ENCODE measurements at regions not wholly inside any gene's neighbourhood (a gene's known extent, or its start where the extent isn't known, plus 50 kb on each side); places are given as distances from the start of the nearest gene placed in this dataset.

GRCh38 chr3:124131158-124131557 is 139.2 kb upstream of the ROPN1 start:
- no peaks in the 10 kb centered on the region for H3K4me1 ChIP-seq (ENCODE audit: low read depth, poor library complexity, severe bottlenecking)
- no peaks in the 10 kb centered on the region for H4K20me1 ChIP-seq (ENCODE audit: insufficient read depth)
- no peak overlapping the region for H3K9ac ChIP-seq
- no peaks in the 10 kb centered on the region for H3K79me2 ChIP-seq (ENCODE audit: insufficient read depth, low read depth)
- H3K4me2 ChIP-seq: no peak overlapping the region
- TF ChIP-seq CTCF (conservative IDR thresholded peaks at IDR 0.05; ENCODE audit: low read depth, low read length): no peak
- no peaks in the 10 kb centered on the region for H3K36me3 ChIP-seq (ENCODE audit: insufficient read depth)
- no peak overlapping the region for H3K4me3 ChIP-seq (IDR thresholded peaks at IDR 0.05; ENCODE audit: insufficient read depth, low read depth, low read length)
- no peaks in the 10 kb centered on the region for H3K27me3 ChIP-seq (ENCODE audit: insufficient read depth, low read depth)
- H2AFZ ChIP-seq (ENCODE audit: low read depth): no peak overlapping the region
- no peak overlapping the region for H3K27ac ChIP-seq

- Histone ChIP-seq H3K79me2 (ENCODE audit: insufficient read depth, low read depth) (no peaks in the 10 kb centered on the region), H2AFZ (ENCODE audit: low read depth) (no peak overlapping the region), H3K9ac (no peak overlapping the region), H4K20me1 (ENCODE audit: insufficient read depth) (no peaks in the 10 kb centered on the region), H3K4me3 (IDR thresholded peaks at IDR 0.05; ENCODE audit: insufficient read depth, low read depth, low read length) (no peak overlapping the region), H3K36me3 (ENCODE audit: insufficient read depth) (no peaks in the 10 kb centered on the region), H3K27me3 (ENCODE audit: insufficient read depth, low read depth) (no peaks in the 10 kb centered on the region), H3K27ac (no peak overlapping the region), H3K4me2 (no peak overlapping the region), H3K4me1 (ENCODE audit: low read depth, poor library complexity, severe bottlenecking) (no peaks in the 10 kb centered on the region)
- TF ChIP-seq CTCF (conservative IDR thresholded peaks at IDR 0.05; ENCODE audit: low read depth, low read length): no peak
Measured at GRCh38 chr3:124131580-124131979, 139.7 kb upstream of the ROPN1 start.

- Histone ChIP-seq H3K36me3 (ENCODE audit: insufficient read depth) (no peaks in the 10 kb centered on the region), H3K27me3 (ENCODE audit: insufficient read depth, low read depth) (no peaks in the 10 kb centered on the region), H3K27ac (no peak overlapping the region), H3K4me1 (ENCODE audit: low read depth, poor library complexity, severe bottlenecking) (no peaks in the 10 kb centered on the region), H4K20me1 (ENCODE audit: insufficient read depth) (no peaks in the 10 kb centered on the region), H3K79me2 (ENCODE audit: insufficient read depth, low read depth) (no peaks in the 10 kb centered on the region), H3K4me3 (IDR thresholded peaks at IDR 0.05; ENCODE audit: insufficient read depth, low read depth, low read length) (no peak overlapping the region), H3K4me2 (no peak overlapping the region), H3K9ac (no peak overlapping the region), H2AFZ (ENCODE audit: low read depth) (no peak overlapping the region)
- TF ChIP-seq CTCF (conservative IDR thresholded peaks at IDR 0.05; ENCODE audit: low read depth, low read length): no peak
Measured at GRCh38 chr3:124132813-124133212, 140.9 kb upstream of the ROPN1 start.

GRCh38 chr3:124133366-124133940 is 141.5 kb upstream of the ROPN1 start:
- no peaks in the 10 kb centered on the region for H3K27me3 ChIP-seq (ENCODE audit: insufficient read depth, low read depth)
- H3K4me1 ChIP-seq (ENCODE audit: low read depth, poor library complexity, severe bottlenecking): no peaks in the 10 kb centered on the region
- H2AFZ ChIP-seq (ENCODE audit: low read depth): no peak overlapping the region
- H3K27ac ChIP-seq: no peak overlapping the region
- H3K9ac ChIP-seq: no peak overlapping the region
- TF ChIP-seq CTCF (conservative IDR thresholded peaks at IDR 0.05; ENCODE audit: low read depth, low read length): no peak
- no peaks in the 10 kb centered on the region for H3K79me2 ChIP-seq (ENCODE audit: insufficient read depth, low read depth)
- no peaks in the 10 kb centered on the region for H4K20me1 ChIP-seq (ENCODE audit: insufficient read depth)
- no peak overlapping the region for H3K4me3 ChIP-seq (IDR thresholded peaks at IDR 0.05; ENCODE audit: insufficient read depth, low read depth, low read length)
- no peak overlapping the region for H3K4me2 ChIP-seq
- H3K36me3 ChIP-seq (ENCODE audit: insufficient read depth): no peaks in the 10 kb centered on the region

Measured in KMS-11 (cell line).